ENCODE measurements at regions not wholly inside any gene's neighbourhood (a gene's known extent, or its start where the extent isn't known, plus 50 kb on each side); places are given as distances from the start of the nearest gene placed in this dataset.

- no peaks in the 10 kb centered on the region for H3K36me3 ChIP-seq
- TF ChIP-seq POLR2A (IDR thresholded peaks at IDR 0.05): no peak
- no peak for TF ChIP-seq EP300 (IDR thresholded peaks at IDR 0.05)
- no peak for TF ChIP-seq POLR2AphosphoS5 (IDR thresholded peaks at IDR 0.05)
- no peak for TF ChIP-seq CTCF (IDR thresholded peaks at IDR 0.05)
- no peak for DNase-seq
- WGBS, 5 donors: 58 to 89% (median 86%) methylated on average over 3 of the region's 3 CpGs
- no peak overlapping the region for H3K4me3 ChIP-seq
- H3K27me3 ChIP-seq: no peaks in the 10 kb centered on the region
- intact Hi-C loops (cut with DNase I; ENCODE audit: low total_unique reads): no loop called here
- H3K9me3 ChIP-seq: peaks cover 0 to 9% (median 3%) of the 10 kb centered on the region in 4 donors
- no peaks in the 10 kb centered on the region for H3K4me1 ChIP-seq
- no peak overlapping the region for H3K27ac ChIP-seq
These were observed 147.8 kb upstream of the PAQR3 start for GRCh38 chr4:79087071-79087470.

GRCh38 chr4:79083406-79084010 lies 144.3 kb upstream of the PAQR3 start:
- Histone ChIP-seq H3K36me3 (no peaks in the 10 kb centered on the region), H3K9me3 (peaks cover 0 to 13% (median 5%) of the 10 kb centered on the region in 4 donors), H3K27me3 (no peaks in the 10 kb centered on the region), H3K4me1 (no peaks in the 10 kb centered on the region), H3K4me3 (no peak overlapping the region), H3K27ac (peak overlapping the region in 1 of 5 donors; percentile 75)
- DNase-seq: peak in 1 of 2 donors; percentile 56
- intact Hi-C loops (cut with DNase I; ENCODE audit: low total_unique reads): no loop called here
- WGBS, 5 donors: 23 to 52% (median 41%) methylated on average over 2 of the region's 2 CpGs
- TF ChIP-seq EP300 (IDR thresholded peaks at IDR 0.05) (peak; percentile 96), POLR2AphosphoS5 (IDR thresholded peaks at IDR 0.05) (peak; percentile 48 to 97 (median 74)), CTCF (IDR thresholded peaks at IDR 0.05) (no peak), POLR2A (IDR thresholded peaks at IDR 0.05) (no peak)

GRCh38 chr4:79082997-79083396 lies 143.8 kb upstream of the PAQR3 start:
- Histone ChIP-seq H3K4me3 (no peak overlapping the region), H3K9me3 (peaks cover 0 to 13% (median 5%) of the 10 kb centered on the region in 4 donors), H3K27ac (peak overlapping the region in 2 of 5 donors; percentile 22 to 75), H3K4me1 (no peaks in the 10 kb centered on the region), H3K27me3 (no peaks in the 10 kb centered on the region), H3K36me3 (no peaks in the 10 kb centered on the region)
- intact Hi-C loops (cut with DNase I; ENCODE audit: low total_unique reads): no loop called here
- WGBS, 5 donors: 44 to 79% (median 69%) methylated on average over 6 of the region's 6 CpGs
- TF ChIP-seq POLR2AphosphoS5 (IDR thresholded peaks at IDR 0.05): no peak
- no peak for TF ChIP-seq POLR2A (IDR thresholded peaks at IDR 0.05)
- no peak for TF ChIP-seq EP300 (IDR thresholded peaks at IDR 0.05)
- TF ChIP-seq CTCF (IDR thresholded peaks at IDR 0.05): no peak
- peak in 1 of 2 donors; percentile 11 for DNase-seq

GRCh38 chr4:79081973-79082372 lies 142.7 kb upstream of the PAQR3 start:
- no peak for DNase-seq
- H3K4me1 ChIP-seq: no peaks in the 10 kb centered on the region
- WGBS, 5 donors: 31 to 79% (median 57%) methylated on average over 1 of the region's 1 CpG
- no peaks in the 10 kb centered on the region for H3K36me3 ChIP-seq
- no peak for TF ChIP-seq POLR2A (IDR thresholded peaks at IDR 0.05)
- TF ChIP-seq EP300 (IDR thresholded peaks at IDR 0.05): no peak
- no peak for TF ChIP-seq CTCF (IDR thresholded peaks at IDR 0.05)
- TF ChIP-seq POLR2AphosphoS5 (IDR thresholded peaks at IDR 0.05): no peak
- no peaks in the 10 kb centered on the region for H3K27me3 ChIP-seq
- peaks cover 0 to 13% (median 5%) of the 10 kb centered on the region in 4 donors for H3K9me3 ChIP-seq
- H3K4me3 ChIP-seq: no peak overlapping the region
- intact Hi-C loops (cut with DNase I; ENCODE audit: low total_unique reads): no loop called here
- H3K27ac ChIP-seq: peak overlapping the region in 1 of 5 donors; percentile 75

Data from stomach (tissue), 8 donors.